H9 (cell line): ENCODE measurements at regions not wholly inside any gene's neighbourhood (a gene's known extent, or its start where the extent isn't known, plus 50 kb on each side); places are given as distances from the start of the nearest gene placed in this dataset.

Source experiments
- DNase-seq: peaks from one replicate; pipeline ENCODE4 v3.0.0-alpha.2; 2017
- H2AFZ ChIP-seq: one replicate; pipeline ENCODE4 v1.6.1; 2013; ENCODE audit warnings: mild to moderate bottlenecking, low read length, control low read depth, moderate library complexity
- H2AK5ac ChIP-seq: 2 replicates; pipeline ENCODE4 v1.6.1; 2013; ENCODE audit warnings: low read length, control low read depth, mixed read lengths; ENCODE audit not compliant: insufficient read length
- H2BK120ac ChIP-seq: one replicate; pipeline ENCODE4 v1.6.1; 2013; ENCODE audit warnings: low read depth, mild to moderate bottlenecking, low read length, control low read depth, inconsistent platforms; ENCODE audit not compliant: poor library complexity, severe bottlenecking
- H2BK12ac ChIP-seq: 2 replicates; pipeline ENCODE4 v1.6.1; 2013; ENCODE audit warnings: low read length, control low read depth, mixed read lengths, low read depth; ENCODE audit not compliant: insufficient read length
- H2BK15ac ChIP-seq: 2 replicates; pipeline ENCODE4 v1.6.1; 2013; ENCODE audit warnings: low read depth, low read length, control low read depth
- H2BK20ac ChIP-seq: one replicate; pipeline ENCODE4 v1.6.1; 2013; ENCODE audit warnings: low read depth, mild to moderate bottlenecking, low read length, control low read depth, inconsistent platforms; ENCODE audit not compliant: poor library complexity, severe bottlenecking
- H2BK5ac ChIP-seq: 2 replicates; pipeline ENCODE4 v1.6.1; 2013; ENCODE audit warnings: low read length, control low read depth, mixed read lengths; ENCODE audit not compliant: insufficient read length
- H3K14ac ChIP-seq: 2 replicates; pipeline ENCODE4 v1.6.1; 2013; ENCODE audit warnings: low read length, control low read depth; ENCODE audit not compliant: insufficient read depth
- H3K18ac ChIP-seq: 2 replicates; pipeline ENCODE4 v1.6.1; 2013; ENCODE audit warnings: low read depth, mild to moderate bottlenecking, mixed read lengths, low read length, control low read depth; ENCODE audit not compliant: insufficient read length
- H3K23ac ChIP-seq: 2 replicates; pipeline ENCODE4 v1.6.1; 2013; ENCODE audit warnings: low read length, control low read depth, mixed read lengths, low read depth; ENCODE audit not compliant: insufficient read length
- H3K23me2 ChIP-seq: 2 replicates; pipeline ENCODE4 v1.6.1; 2013; ENCODE audit warnings: low read depth, mild to moderate bottlenecking, mixed read lengths, low read length, control low read depth; ENCODE audit not compliant: insufficient read length, poor library complexity, severe bottlenecking
- H3K27ac ChIP-seq: 2 replicates; pipeline ENCODE4 v1.5.1; 2013; ENCODE audit warnings: low read length, control low read depth, mixed read lengths, low read depth; ENCODE audit not compliant: insufficient read length
- H3K27me3 ChIP-seq: 2 replicates; pipeline ENCODE4 v1.6.1; 2013; ENCODE audit warnings: low read length, control low read depth, inconsistent platforms; ENCODE audit not compliant: insufficient read depth
- H3K4ac ChIP-seq: 2 replicates; pipeline ENCODE4 v1.6.1; 2013; ENCODE audit warnings: low read depth, mild to moderate bottlenecking, control low read depth, inconsistent platforms, low read length, moderate library complexity
- H3K4me1 ChIP-seq: 2 replicates; pipeline ENCODE4 v1.6.1; 2013; ENCODE audit warnings: low read length, control low read depth, inconsistent platforms; ENCODE audit not compliant: insufficient read depth
- H3K4me2 ChIP-seq: 2 replicates; pipeline ENCODE4 v1.6.1; 2013; ENCODE audit warnings: low read length, control low read depth, mixed read lengths; ENCODE audit not compliant: insufficient read length, insufficient read depth
- H3K56ac ChIP-seq: 2 replicates; pipeline ENCODE4 v1.6.1; 2013; ENCODE audit warnings: low read depth, mild to moderate bottlenecking, mixed read lengths, low read length, control low read depth; ENCODE audit not compliant: insufficient read length
- H3K79me1 ChIP-seq: 2 replicates; pipeline ENCODE4 v1.6.1; 2013; ENCODE audit warnings: low read depth, mild to moderate bottlenecking, moderate library complexity, low read length, control low read depth, inconsistent platforms; ENCODE audit not compliant: insufficient read depth, poor library complexity, severe bottlenecking
- H3K79me2 ChIP-seq: 2 replicates; pipeline ENCODE4 v1.6.1; 2013; ENCODE audit warnings: low read length, control low read depth, inconsistent platforms; ENCODE audit not compliant: insufficient read depth
- H3K9ac ChIP-seq: 2 replicates; pipeline ENCODE4 v1.6.1; 2013; ENCODE audit warnings: low read length, control low read depth, mixed read lengths; ENCODE audit not compliant: insufficient read length; ENCODE audit errors: extremely low read depth
- H3K9me3 ChIP-seq: one replicate; pipeline ENCODE4 v1.6.1; 2013; ENCODE audit warnings: low read depth, low read length, inconsistent platforms; ENCODE audit not compliant: control insufficient read depth
- H3T11ph ChIP-seq: one replicate; pipeline ENCODE4 v1.6.1; 2013; ENCODE audit warnings: mild to moderate bottlenecking, low read length, control low read depth, inconsistent platforms
- H4K20me1 ChIP-seq: one replicate; pipeline ENCODE4 v1.6.1; 2013; ENCODE audit not compliant: control insufficient read depth, insufficient read length, insufficient read depth
- H4K5ac ChIP-seq: 2 replicates; pipeline ENCODE4 v1.6.1; 2013; ENCODE audit warnings: low read depth, mild to moderate bottlenecking, mixed read lengths, low read length, control low read depth; ENCODE audit not compliant: insufficient read length
- H4K8ac ChIP-seq: replicated peaks from 2 replicates; pipeline ENCODE4 v1.6.1; 2013; ENCODE audit warnings: low read length, control low read depth, mixed read lengths, low read depth; ENCODE audit not compliant: insufficient read length
- H4K91ac ChIP-seq: 2 replicates; pipeline ENCODE4 v1.6.1; 2013; ENCODE audit warnings: low read depth, mild to moderate bottlenecking, moderate library complexity, mixed read lengths, low read length, control low read depth; ENCODE audit not compliant: insufficient read length
- H3K27ac Mint-ChIP-seq, 3 experiments: 2 replicates in 2 of 3; 3 replicates in 1 of 3; pipeline ENCODE4 v1.8.0; 2020 to 2021; ENCODE audit warnings: mixed read lengths in 3 of 3, mild to moderate bottlenecking in 1 of 3, moderate library complexity in 1 of 3
- H3K27me3 Mint-ChIP-seq: 2 replicates; pipeline ENCODE4 v1.8.0; 2021; ENCODE audit warnings: low read depth, mild to moderate bottlenecking, moderate library complexity, mixed read lengths
- H3K36me3 Mint-ChIP-seq, 3 experiments: 2 replicates in 2 of 3; 3 replicates in 1 of 3; pipeline ENCODE4 v1.8.0; 2020 to 2021; ENCODE audit warnings: low read depth in 3 of 3, mixed read lengths in 3 of 3; ENCODE audit not compliant: insufficient read depth in 1 of 3
- H3K4me1 Mint-ChIP-seq, 2 experiments: 2 replicates each; pipeline ENCODE4 v1.8.0; 2020; ENCODE audit warnings: mixed read lengths in 2 of 2
- H3K4me3 Mint-ChIP-seq, 2 experiments: 2 replicates in 1 of 2; 3 replicates in 1 of 2; pipeline ENCODE4 v1.8.0; 2020 to 2021; ENCODE audit warnings: mild to moderate bottlenecking in 2 of 2, mixed read lengths in 2 of 2, moderate library complexity in 1 of 2
- H3K9me3 Mint-ChIP-seq, 2 experiments: 2 replicates in 1 of 2; 3 replicates in 1 of 2; pipeline ENCODE4 v1.8.0; 2020; ENCODE audit warnings: mild to moderate bottlenecking in 2 of 2, mixed read lengths in 2 of 2, moderate library complexity in 1 of 2
- WGBS: extraction: QIAGEN DNeasy Blood & Tissue Kit; methylation state at CpG from one replicate; pipeline ENCODE4 v1.1.7; 2013; ENCODE audit warnings: missing lambda C conversion rate, low lambda C conversion rate, mixed read lengths; ENCODE audit not compliant: insufficient read length; ENCODE audit errors: extremely low coverage; 5-methylcytosine and 5-hydroxymethylcytosine counted together
- TF ChIP-seq, protein P1 (sequence below): fragments of 200-600 bp; sonication (generic); conservative IDR thresholded peaks from 3 replicates; pipeline ENCODE4 v1.8.0; 2021; ENCODE audit warnings: antibody characterized with exemption, mild to moderate bottlenecking

GRCh38 chr17:73707358-73707757 is 63.1 kb upstream of the SDK2 start:
- H3K9ac ChIP-seq, result no peak overlapping the region
- no CpG with 5 or more reads among the region's 4 CpGs for WGBS
- Mint-ChIP-seq H3K9me3 (peaks cover 3 to 6% of the 10 kb centered on the region in 2 experiments; a peak in 4 of 5 replicates), H3K27ac (no peak overlapping the region), H3K36me3 (peaks cover 0 to 5% (median 0%) of the 10 kb centered on the region in 3 experiments; a peak in 2 of 7 replicates), H3K27me3 (peaks cover 53% of the 10 kb centered on the region), H3K4me3 (no peak overlapping the region), H3K4me1 (peaks cover 4 to 12% of the 10 kb centered on the region in 2 experiments)
- no peak overlapping the region for H3K4me2 ChIP-seq
- no peak overlapping the region for H3K18ac ChIP-seq
- DNase-seq, result no peak
- H2BK15ac ChIP-seq, result no peak overlapping the region
- H3K23ac ChIP-seq, result no peak overlapping the region
- H4K8ac ChIP-seq, result no peak overlapping the region
- H3K79me2 ChIP-seq, result no peaks in the 10 kb centered on the region
- H3K27ac ChIP-seq, result no peak overlapping the region
- H3K4me1 ChIP-seq, result no peaks in the 10 kb centered on the region; the same call in 1 of the 2 replicates
- H3K79me1 ChIP-seq, result no peaks in the 10 kb centered on the region
- H4K20me1 ChIP-seq, result no peaks in the 10 kb centered on the region
- H2AK5ac ChIP-seq, result no peak overlapping the region
- no peak overlapping the region for H3T11ph ChIP-seq
- H3K23me2 ChIP-seq, result no peaks in the 10 kb centered on the region
- no peak overlapping the region for H2BK120ac ChIP-seq
- H3K56ac ChIP-seq, result no peak overlapping the region
- H3K9me3 ChIP-seq, result no peaks in the 10 kb centered on the region
- no peaks in the 10 kb centered on the region for H3K27me3 ChIP-seq
- TF ChIP-seq, protein P1, sequence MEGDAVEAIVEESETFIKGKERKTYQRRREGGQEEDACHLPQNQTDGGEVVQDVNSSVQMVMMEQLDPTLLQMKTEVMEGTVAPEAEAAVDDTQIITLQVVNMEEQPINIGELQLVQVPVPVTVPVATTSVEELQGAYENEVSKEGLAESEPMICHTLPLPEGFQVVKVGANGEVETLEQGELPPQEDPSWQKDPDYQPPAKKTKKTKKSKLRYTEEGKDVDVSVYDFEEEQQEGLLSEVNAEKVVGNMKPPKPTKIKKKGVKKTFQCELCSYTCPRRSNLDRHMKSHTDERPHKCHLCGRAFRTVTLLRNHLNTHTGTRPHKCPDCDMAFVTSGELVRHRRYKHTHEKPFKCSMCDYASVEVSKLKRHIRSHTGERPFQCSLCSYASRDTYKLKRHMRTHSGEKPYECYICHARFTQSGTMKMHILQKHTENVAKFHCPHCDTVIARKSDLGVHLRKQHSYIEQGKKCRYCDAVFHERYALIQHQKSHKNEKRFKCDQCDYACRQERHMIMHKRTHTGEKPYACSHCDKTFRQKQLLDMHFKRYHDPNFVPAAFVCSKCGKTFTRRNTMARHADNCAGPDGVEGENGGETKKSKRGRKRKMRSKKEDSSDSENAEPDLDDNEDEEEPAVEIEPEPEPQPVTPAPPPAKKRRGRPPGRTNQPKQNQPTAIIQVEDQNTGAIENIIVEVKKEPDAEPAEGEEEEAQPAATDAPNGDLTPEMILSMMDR, result no peak
- no peak overlapping the region for H3K14ac ChIP-seq
- no peak overlapping the region for H2BK5ac ChIP-seq
- H2AFZ ChIP-seq, result no peak overlapping the region
- H2BK20ac ChIP-seq, result no peak overlapping the region
- H3K4ac ChIP-seq, result no peak overlapping the region
- no peak overlapping the region for H2BK12ac ChIP-seq
- H4K91ac ChIP-seq, result no peak overlapping the region
- H4K5ac ChIP-seq, result no peak overlapping the region
